SK-N-SH (cell line): ENCODE measurements at regions not wholly inside any gene's neighbourhood (a gene's known extent, or its start where the extent isn't known, plus 50 kb on each side); places are given as distances from the start of the nearest gene placed in this dataset.

ENCODE experiments used
- CTCF ChIA-PET: fragments of 300-600, 350-600 bp; formaldehyde crosslinking; extraction: SDS; loops from one replicate; lab custom pipeline; 2021; lab: Yijun Ruan, JAX
- POLR2A ChIA-PET: fragments of 350-600 bp; sonication (Branson Sonifier 250); formaldehyde crosslinking; extraction: SDS; loops from one replicate; lab custom pipeline; 2020; ENCODE audit warnings: antibody characterized with exemption, inconsistent platforms; lab: Yijun Ruan, JAX
- DNase-seq: peaks from one replicate; pipeline ENCODE4 v3.0.0; 2012
- H2AFZ ChIP-seq: fragments of 200-600 bp; sonication (generic); 2 replicates; pipeline ENCODE4 v1.8.1; 2016; ENCODE audit warnings: antibody characterized with exemption, mild to moderate bottlenecking, low read depth
- H3F3A ChIP-seq: fragments of 200-600 bp; sonication (generic); replicated peaks from 2 replicates; pipeline ENCODE3; 2016; ENCODE audit warnings: antibody characterized with exemption, mild to moderate bottlenecking; ENCODE audit not compliant: insufficient read depth
- H3K27ac ChIP-seq, 2 experiments: fragments of 200-500 bp in 1 of 2; fragments of 200-600 bp in 1 of 2; sonication (Bioruptor generic) in 1 of 2; sonication (generic), shearing (Covaris generic) in 1 of 2; 2 replicates each; pipeline versions ENCODE4 v1.5.1 to v1.6.1; 2014 to 2016; ENCODE audit warnings: low read depth in 2 of 2, inconsistent platforms in 1 of 2, low read length in 1 of 2, mild to moderate bottlenecking in 1 of 2, mixed read lengths in 1 of 2
- H3K27me3 ChIP-seq: fragments of 200-600 bp; sonication (generic), shearing (Covaris generic); 2 replicates; pipeline ENCODE4 v1.6.1; 2016; ENCODE audit warnings: mixed run types; ENCODE audit not compliant: insufficient read depth
- H3K36me3 ChIP-seq, 2 experiments: fragments of 200-500 bp in 1 of 2; fragments of 200-600 bp in 1 of 2; sonication (Bioruptor generic) in 1 of 2; sonication (generic) in 1 of 2; replicated peaks in 1 of 2; 2 replicates each; pipeline versions ENCODE3 to v1.5.1; 2014 to 2016; ENCODE audit warnings: low read length in 1 of 2, mild to moderate bottlenecking in 1 of 2; ENCODE audit not compliant: insufficient read depth in 2 of 2, control insufficient read depth in 1 of 2
- H3K4me1 ChIP-seq, 2 experiments: fragments of 200-500 bp in 1 of 2; fragments of 200-600 bp in 1 of 2; sonication (Bioruptor generic) in 1 of 2; sonication (generic), shearing (Covaris generic) in 1 of 2; 2 replicates each; pipeline versions ENCODE4 v1.5.1 to v1.6.1; 2014 to 2016; ENCODE audit warnings: low read depth in 1 of 2, low read length in 1 of 2, mixed run types in 1 of 2; ENCODE audit not compliant: insufficient read depth in 2 of 2, control insufficient read depth in 1 of 2
- H3K4me2 ChIP-seq: fragments of 200-600 bp; sonication (generic), shearing (Covaris generic); 2 replicates; pipeline ENCODE4 v1.6.1; 2017; ENCODE audit warnings: mixed run types
- H3K4me3 ChIP-seq, 2 experiments: fragments of 200-500 bp in 1 of 2; fragments of 200-600 bp in 1 of 2; sonication (Bioruptor generic) in 1 of 2; sonication (generic), shearing (Covaris generic) in 1 of 2; 2 replicates each; pipeline versions ENCODE4 v1.5.1 to v1.8.1; 2014 to 2016; ENCODE audit warnings: low read depth in 2 of 2, inconsistent platforms in 1 of 2, low read length in 1 of 2, mild to moderate bottlenecking in 1 of 2, mixed read lengths in 1 of 2, moderate library complexity in 1 of 2
- H3K79me2 ChIP-seq: fragments of 200-600 bp; sonication (generic); 2 replicates; pipeline ENCODE4 v1.8.1; 2017; ENCODE audit warnings: mild to moderate bottlenecking; ENCODE audit not compliant: insufficient read depth
- H3K9ac ChIP-seq: fragments of 200-600 bp; sonication (generic); 2 replicates; pipeline ENCODE4 v1.6.1; 2017; ENCODE audit warnings: mixed run types
- H3K9me2 ChIP-seq: fragments of 200-600 bp; sonication (generic); 2 replicates; pipeline ENCODE4 v1.6.1; 2017; ENCODE audit warnings: mixed run types
- H3K9me3 ChIP-seq: fragments of 200-600 bp; sonication (generic); 2 replicates; pipeline ENCODE4 v1.6.1; 2017; ENCODE audit warnings: mixed run types, mild to moderate bottlenecking, moderate library complexity
- H4K20me1 ChIP-seq: fragments of 200-600 bp; sonication (generic); 2 replicates; pipeline ENCODE4 v1.6.1; 2017; ENCODE audit warnings: mild to moderate bottlenecking, mixed run types; ENCODE audit not compliant: insufficient read depth
- CTCF ChIP-seq: fragments of 200-600 bp; sonication (generic); IDR thresholded peaks from 2 replicates; pipeline ENCODE4 v1.6.1; 2017; ENCODE audit warnings: antibody characterized with exemption, mild to moderate bottlenecking, moderate library complexity
- EP300 ChIP-seq, 2 experiments: IDR thresholded peaks; 2 replicates each; pipeline versions ENCODE4 v1.4.0 to v1.6.1; 2012; ENCODE audit warnings: borderline replicate concordance in 1 of 2, low read depth in 1 of 2, low read length in 1 of 2
- EZH2phosphoT487 ChIP-seq: fragments of 200-600 bp; sonication (generic); IDR thresholded peaks from 2 replicates; pipeline ENCODE4 v1.6.1; 2017; ENCODE audit warnings: low read depth, mixed run types, mild to moderate bottlenecking, antibody characterized with exemption, moderate library complexity, borderline replicate concordance
- GABPA ChIP-seq: IDR thresholded peaks from 2 replicates; pipeline ENCODE4 v1.4.0; 2012; ENCODE audit warnings: low read depth, mild to moderate bottlenecking
- GATA2 ChIP-seq: sonication (generic); formaldehyde crosslinking; IDR thresholded peaks from 2 replicates; pipeline ENCODE4 v1.5.0; 2020; ENCODE audit warnings: mild to moderate bottlenecking, missing genetic modification reagents
- IRF3 ChIP-seq: fragments of 150-350 bp; IDR thresholded peaks from 2 replicates; pipeline ENCODE4 v1.6.1; 2016; ENCODE audit warnings: mild to moderate bottlenecking, low read depth, low read length
- JUND ChIP-seq: IDR thresholded peaks from 2 replicates; pipeline ENCODE4 v1.4.0; 2012
- MAX ChIP-seq: IDR thresholded peaks from 2 replicates; pipeline ENCODE4 v1.4.0; 2012; ENCODE audit warnings: low read depth
- MEF2A ChIP-seq: IDR thresholded peaks from 2 replicates; pipeline ENCODE4 v1.4.0; 2012; ENCODE audit warnings: low read depth, borderline replicate concordance
- MXI1 ChIP-seq: IDR thresholded peaks from 2 replicates; pipeline ENCODE4 v1.6.1; 2012; ENCODE audit warnings: mild to moderate bottlenecking, low read depth, low read length, improper control_type of control experiment
- NFIC ChIP-seq: IDR thresholded peaks from 2 replicates; pipeline ENCODE4 v1.4.0; 2012; ENCODE audit warnings: borderline replicate concordance
- NRF1 ChIP-seq: IDR thresholded peaks from 2 replicates; pipeline ENCODE4 v1.6.1; 2012; ENCODE audit warnings: low read depth, mild to moderate bottlenecking, low read length
- POLR2AphosphoS5 ChIP-seq: IDR thresholded peaks from 2 replicates; pipeline ENCODE4 v1.6.1; 2012; ENCODE audit warnings: low read depth, low read length
- RAD21 ChIP-seq: IDR thresholded peaks from 2 replicates; pipeline ENCODE4 v1.6.1; 2012; ENCODE audit warnings: mild to moderate bottlenecking, low read length
- RXRA ChIP-seq: IDR thresholded peaks from 2 replicates; pipeline ENCODE4 v1.4.0; 2012; ENCODE audit warnings: low read depth, mild to moderate bottlenecking, borderline replicate concordance
- TAF1 ChIP-seq: IDR thresholded peaks from 2 replicates; pipeline ENCODE4 v1.6.1; 2012; ENCODE audit warnings: low read depth, mild to moderate bottlenecking, low read length, moderate library complexity, borderline replicate concordance
- TCF12 ChIP-seq: IDR thresholded peaks from 2 replicates; pipeline ENCODE4 v1.4.0; 2012
- USF2 ChIP-seq: fragments of 150-350 bp; IDR thresholded peaks from 2 replicates; pipeline ENCODE4 v1.6.1; 2017; ENCODE audit warnings: antibody characterized with exemption, low read length, low read depth, borderline replicate concordance
- WGBS: methylation state at CpG from one replicate; pipeline ENCODE4 v1.1.6; 2017; ENCODE audit warnings: low lambda C conversion rate; 5-methylcytosine and 5-hydroxymethylcytosine counted together

GRCh38 chr5:40406741-40407211 lies 272.9 kb upstream of the PTGER4 start:
- Histone ChIP-seq H3K9ac (no peak overlapping the region), H4K20me1 (no peaks in the 10 kb centered on the region), H3K79me2 (no peaks in the 10 kb centered on the region), H3K4me3 (no peak overlapping the region), H3K9me2 (no peaks in the 10 kb centered on the region), H3K27ac (no peak overlapping the region), H2AFZ (no peak overlapping the region), H3K36me3 (no peaks in the 10 kb centered on the region), H3K4me1 (no peaks in the 10 kb centered on the region), H3F3A (no peaks in the 10 kb centered on the region), H3K9me3 (no peaks in the 10 kb centered on the region), H3K4me2 (no peak overlapping the region), H3K27me3 (no peaks in the 10 kb centered on the region; the same call in 1 of the 2 replicates)
- POLR2A ChIA-PET: no interaction called here
- 33% methylated on average over 6 of the region's 6 CpGs for WGBS
- TF ChIP-seq RXRA: no peak
- TF ChIP-seq GABPA: no peak
- no peak for TF ChIP-seq TAF1
- TF ChIP-seq USF2: no peak
- no peak for TF ChIP-seq EZH2phosphoT487
- TF ChIP-seq NRF1: no peak
- TF ChIP-seq JUND: no peak
- TF ChIP-seq GATA2: no peak
- no peak for TF ChIP-seq EP300 (IDR thresholded peaks at IDR 0.05; ENCODE audit: borderline replicate concordance in 1 of 2, low read depth in 1 of 2, low read length in 1 of 2)
- TF ChIP-seq NFIC: no peak
- no peak for TF ChIP-seq MXI1
- no peak for TF ChIP-seq MAX
- TF ChIP-seq RAD21: no peak
- no peak for TF ChIP-seq TCF12
- no peak for TF ChIP-seq POLR2AphosphoS5
- TF ChIP-seq MEF2A: no peak
- TF ChIP-seq IRF3: no peak
- TF ChIP-seq CTCF: no peak
- no peak for DNase-seq
- CTCF ChIA-PET: no interaction called here
